ENCODE measurements at regions not wholly inside any gene's neighbourhood (a gene's known extent, or its start where the extent isn't known, plus 50 kb on each side); places are given as distances from the start of the nearest gene placed in this dataset.

GRCh38 chr1:172770071-172770470 is 111.2 kb downstream of the FASLG start:
- no peak for TF ChIP-seq LEF1 (IDR thresholded peaks at IDR 0.05; ENCODE audit: borderline replicate concordance)
- TF ChIP-seq ARNT (IDR thresholded peaks at IDR 0.05), result no peak
- TF ChIP-seq PKNOX1 (IDR thresholded peaks at IDR 0.05), result no peak
- no peak for TF ChIP-seq ELF4 (IDR thresholded peaks at IDR 0.05)
- TF ChIP-seq FOXK2 (IDR thresholded peaks at IDR 0.05), result no peak
- TF ChIP-seq SUZ12 (IDR thresholded peaks at IDR 0.05), result no peak
- TF ChIP-seq FOXM1 (IDR thresholded peaks at IDR 0.05; ENCODE audit: borderline replicate concordance), result no peak

Data from HEK293T (cell line).